Endodermal cell (in vitro differentiated cells): ENCODE measurements at regions not wholly inside any gene's neighbourhood (a gene's known extent, or its start where the extent isn't known, plus 50 kb on each side); places are given as distances from the start of the nearest gene placed in this dataset.

Source experiments
- DNase-seq: peaks from one replicate; pipeline ENCODE4 v3.0.0-alpha.2; 2017
- H3K27ac ChIP-seq: 2 replicates; pipeline ENCODE4 v1.5.1; 2013; ENCODE audit warnings: mild to moderate bottlenecking, low read depth, low read length, moderate library complexity
- H3K27me3 ChIP-seq: 2 replicates; pipeline ENCODE4 v1.6.1; 2013; ENCODE audit warnings: mild to moderate bottlenecking, low read length, moderate library complexity; ENCODE audit not compliant: insufficient read depth, control insufficient read depth, poor library complexity, severe bottlenecking
- H3K36me3 ChIP-seq: 2 replicates; pipeline ENCODE4 v1.7.0; 2013; ENCODE audit warnings: mild to moderate bottlenecking, low read length, moderate library complexity; ENCODE audit not compliant: control insufficient read depth, insufficient read depth
- H3K4me1 ChIP-seq: one replicate; pipeline ENCODE4 v1.7.0; 2013; ENCODE audit warnings: low read length; ENCODE audit not compliant: control insufficient read depth, insufficient read depth
- H3K4me3 ChIP-seq: 2 replicates; pipeline ENCODE4 v1.5.1; 2013; ENCODE audit warnings: mild to moderate bottlenecking, low read length, moderate library complexity
- H3K9ac ChIP-seq: 2 replicates; pipeline ENCODE4 v1.6.1; 2013; ENCODE audit warnings: mild to moderate bottlenecking, low read length, moderate library complexity; ENCODE audit not compliant: poor library complexity, severe bottlenecking; ENCODE audit errors: extremely low read depth
- H3K9me3 ChIP-seq: 2 replicates; pipeline ENCODE4 v1.6.1; 2013; ENCODE audit warnings: mild to moderate bottlenecking, low read length, moderate library complexity; ENCODE audit not compliant: control insufficient read depth
- H3K27ac Mint-ChIP-seq: 2 replicates; pipeline ENCODE4 v1.8.0; 2020; ENCODE audit warnings: mixed read lengths
- H3K27me3 Mint-ChIP-seq: 2 replicates; pipeline ENCODE4 v1.8.0; 2021; ENCODE audit warnings: mild to moderate bottlenecking, mixed read lengths; ENCODE audit not compliant: insufficient read depth
- H3K36me3 Mint-ChIP-seq: 2 replicates; pipeline ENCODE4 v1.8.0; 2020; ENCODE audit warnings: low read depth, mixed read lengths
- H3K4me1 Mint-ChIP-seq: 2 replicates; pipeline ENCODE4 v1.8.0; 2020; ENCODE audit warnings: mixed read lengths
- H3K4me3 Mint-ChIP-seq: 2 replicates; pipeline ENCODE4 v1.8.0; 2020; ENCODE audit warnings: mild to moderate bottlenecking, moderate library complexity, mixed read lengths
- H3K9me3 Mint-ChIP-seq: 2 replicates; pipeline ENCODE4 v1.8.0; 2020; ENCODE audit warnings: mild to moderate bottlenecking, mixed read lengths
- WGBS, 2 experiments: methylation state at CpG; one replicate each; pipeline versions ENCODE4 v1.1.5 to v1.1.7; 2013; ENCODE audit warnings: missing lambda C conversion rate in 2 of 2, mixed read lengths in 1 of 2; ENCODE audit not compliant: insufficient coverage in 1 of 2, insufficient read length in 1 of 2; 5-methylcytosine and 5-hydroxymethylcytosine counted together
- TF ChIP-seq, protein P1 (sequence below): fragments of 200-600 bp; sonication (generic); conservative IDR thresholded peaks from 2 replicates; pipeline ENCODE4 v1.5.0; 2021; ENCODE audit warnings: antibody characterized with exemption, mild to moderate bottlenecking

GRCh38 chr13:23955064-23955463 lies 57.8 kb upstream of the C1QTNF9B start:
- Mint-ChIP-seq H3K27me3 (no peaks in the 10 kb centered on the region), H3K4me1 (peaks cover 8% of the 10 kb centered on the region), H3K4me3 (no peak overlapping the region), H3K27ac (no peak overlapping the region), H3K36me3 (no peaks in the 10 kb centered on the region), H3K9me3 (peaks cover 3% of the 10 kb centered on the region)
- Histone ChIP-seq H3K36me3 (no peaks in the 10 kb centered on the region), H3K9me3 (no peaks in the 10 kb centered on the region), H3K9ac (no peak overlapping the region), H3K4me1 (no peaks in the 10 kb centered on the region), H3K27ac (no peak overlapping the region), H3K27me3 (no peaks in the 10 kb centered on the region), H3K4me3 (no peak overlapping the region)
- TF ChIP-seq, protein P1, sequence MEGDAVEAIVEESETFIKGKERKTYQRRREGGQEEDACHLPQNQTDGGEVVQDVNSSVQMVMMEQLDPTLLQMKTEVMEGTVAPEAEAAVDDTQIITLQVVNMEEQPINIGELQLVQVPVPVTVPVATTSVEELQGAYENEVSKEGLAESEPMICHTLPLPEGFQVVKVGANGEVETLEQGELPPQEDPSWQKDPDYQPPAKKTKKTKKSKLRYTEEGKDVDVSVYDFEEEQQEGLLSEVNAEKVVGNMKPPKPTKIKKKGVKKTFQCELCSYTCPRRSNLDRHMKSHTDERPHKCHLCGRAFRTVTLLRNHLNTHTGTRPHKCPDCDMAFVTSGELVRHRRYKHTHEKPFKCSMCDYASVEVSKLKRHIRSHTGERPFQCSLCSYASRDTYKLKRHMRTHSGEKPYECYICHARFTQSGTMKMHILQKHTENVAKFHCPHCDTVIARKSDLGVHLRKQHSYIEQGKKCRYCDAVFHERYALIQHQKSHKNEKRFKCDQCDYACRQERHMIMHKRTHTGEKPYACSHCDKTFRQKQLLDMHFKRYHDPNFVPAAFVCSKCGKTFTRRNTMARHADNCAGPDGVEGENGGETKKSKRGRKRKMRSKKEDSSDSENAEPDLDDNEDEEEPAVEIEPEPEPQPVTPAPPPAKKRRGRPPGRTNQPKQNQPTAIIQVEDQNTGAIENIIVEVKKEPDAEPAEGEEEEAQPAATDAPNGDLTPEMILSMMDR, result no peak
- DNase-seq, result no peak
- 60 to 83% methylated on average over 2 to 4 of the region's 4 CpGs for WGBS, 2 experiments

DNA sequence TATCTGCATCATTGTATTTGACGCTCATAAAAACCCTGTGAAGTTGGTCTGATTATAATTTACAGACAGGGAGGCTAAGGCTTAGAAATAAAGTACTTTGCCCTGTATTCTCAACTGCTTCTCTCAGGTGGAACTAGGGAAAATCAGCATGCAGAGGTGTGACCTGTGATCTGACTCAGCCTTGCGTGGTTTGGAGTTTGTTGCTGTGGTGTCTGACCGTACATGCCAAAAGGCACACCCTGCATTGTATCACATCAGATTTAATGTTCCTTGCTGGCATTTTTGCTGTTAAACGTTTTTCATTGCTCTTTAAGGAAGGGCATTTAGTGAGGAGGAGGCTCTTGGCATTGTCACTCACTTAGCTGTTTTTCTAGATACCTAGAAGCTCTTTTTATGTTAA lies 58.8 kb upstream of the C1QTNF9B start:
- Mint-ChIP-seq H3K4me3 (no peak overlapping the region), H3K9me3 (peaks cover 3% of the 10 kb centered on the region), H3K27me3 (no peaks in the 10 kb centered on the region), H3K27ac (no peak overlapping the region), H3K36me3 (no peaks in the 10 kb centered on the region), H3K4me1 (peaks cover 12% of the 10 kb centered on the region)
- Histone ChIP-seq H3K36me3 (no peaks in the 10 kb centered on the region), H3K9ac (no peak overlapping the region), H3K27me3 (no peaks in the 10 kb centered on the region), H3K27ac (no peak overlapping the region), H3K4me3 (no peak overlapping the region), H3K4me1 (no peaks in the 10 kb centered on the region), H3K9me3 (no peaks in the 10 kb centered on the region)
- TF ChIP-seq, protein P1, result no peak
- 60 to 77% methylated on average over 2 to 4 of the region's 4 CpGs for WGBS, 2 experiments
- no peak for DNase-seq

DNA sequence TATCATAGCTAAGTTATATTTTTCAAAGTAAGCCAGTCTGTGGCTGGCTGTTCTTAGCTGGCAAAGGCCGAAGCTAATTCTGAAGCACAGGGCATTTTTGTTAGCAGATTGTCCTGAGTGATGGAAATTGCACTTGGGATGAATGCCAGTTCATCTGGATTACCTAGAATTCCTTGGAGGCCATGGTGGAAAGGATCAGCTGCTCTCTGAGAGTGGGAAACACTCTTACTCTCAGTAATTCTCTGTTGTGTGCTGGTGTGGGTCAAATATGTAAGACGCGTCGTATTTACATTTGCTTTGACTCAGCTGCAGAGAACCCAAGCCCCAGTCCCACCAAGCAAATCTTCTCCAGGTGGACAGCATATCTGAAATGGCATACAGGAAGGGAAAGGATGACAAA lies 60.7 kb upstream of the C1QTNF9B start:
- no peak overlapping the region for H3K27ac Mint-ChIP-seq
- Histone ChIP-seq H3K4me3 (no peak overlapping the region), H3K27ac (no peak overlapping the region), H3K9me3 (no peaks in the 10 kb centered on the region), H3K36me3 (no peaks in the 10 kb centered on the region), H3K9ac (no peak overlapping the region), H3K27me3 (no peaks in the 10 kb centered on the region), H3K4me1 (no peaks in the 10 kb centered on the region)
- peaks cover 12% of the 10 kb centered on the region for H3K4me1 Mint-ChIP-seq
- TF ChIP-seq, protein P1, result no peak
- 71 to 79% methylated on average over 4 of the region's 4 CpGs for WGBS, 2 experiments
- H3K36me3 Mint-ChIP-seq, result no peaks in the 10 kb centered on the region
- no peaks in the 10 kb centered on the region for H3K9me3 Mint-ChIP-seq
- no peak overlapping the region for H3K4me3 Mint-ChIP-seq
- no peaks in the 10 kb centered on the region for H3K27me3 Mint-ChIP-seq
- no peak for DNase-seq
